SU-DHL-6 (cell line): ENCODE measurements at regions not wholly inside any gene's neighbourhood (a gene's known extent, or its start where the extent isn't known, plus 50 kb on each side); places are given as distances from the start of the nearest gene placed in this dataset.

Source experiments
- H2AFZ ChIP-seq: fragments of 200-600 bp; sonication (generic); 2 replicates; pipeline ENCODE4 v1.6.1; 2014; ENCODE audit warnings: low read depth, mild to moderate bottlenecking, moderate library complexity, mixed read lengths, antibody characterized with exemption, low read length; ENCODE audit not compliant: severe bottlenecking
- H3F3A ChIP-seq: fragments of 200-600 bp; shearing (Covaris generic); 2 replicates; pipeline ENCODE4 v1.6.0; 2016; ENCODE audit warnings: antibody characterized with exemption, mild to moderate bottlenecking; ENCODE audit not compliant: insufficient read depth
- H3K27ac ChIP-seq: fragments of 200-600 bp; sonication (generic); 2 replicates; pipeline ENCODE4 v1.5.1; 2016; ENCODE audit warnings: low read depth, mild to moderate bottlenecking, low read length, moderate library complexity, mixed read lengths
- H3K27me3 ChIP-seq: fragments of 200-600 bp; sonication (generic), shearing (Covaris generic); 2 replicates; pipeline ENCODE4 v1.6.0; 2014; ENCODE audit warnings: mild to moderate bottlenecking, low read length
- H3K36me3 ChIP-seq: fragments of 200-600 bp; sonication (generic); 2 replicates; pipeline ENCODE4 v1.6.1; 2014; ENCODE audit warnings: mild to moderate bottlenecking, low read length, mixed read lengths
- H3K4me2 ChIP-seq: fragments of 300-600, 200-600 bp; shearing (Covaris generic), sonication (generic); 2 replicates; pipeline ENCODE4 v1.6.0; 2014; ENCODE audit warnings: low read length, low read depth, mild to moderate bottlenecking; ENCODE audit not compliant: poor library complexity, severe bottlenecking
- H3K4me3 ChIP-seq: fragments of 200-600 bp; sonication (generic); 2 replicates; pipeline ENCODE4 v1.5.1; 2014; ENCODE audit warnings: antibody characterized with exemption, low read length, mild to moderate bottlenecking, mixed read lengths; ENCODE audit not compliant: insufficient read depth, poor library complexity, severe bottlenecking
- H3K79me2 ChIP-seq: fragments of 200-600 bp; sonication (generic); 2 replicates; pipeline ENCODE4 v1.6.1; 2014; ENCODE audit warnings: mild to moderate bottlenecking, low read length, moderate library complexity; ENCODE audit not compliant: insufficient read depth
- H3K9ac ChIP-seq: fragments of 200-600 bp; sonication (generic); 2 replicates; pipeline ENCODE4 v1.7.0; 2014; ENCODE audit warnings: mild to moderate bottlenecking, low read length
- H3K9me2 ChIP-seq: fragments of 200-600 bp; sonication (generic); replicated peaks from 2 replicates; pipeline ENCODE4 v1.6.1; 2014; ENCODE audit warnings: low read length; ENCODE audit not compliant: insufficient read depth
- H3K9me3 ChIP-seq: fragments of 200-600 bp; sonication (generic); 2 replicates; pipeline ENCODE4 v1.6.1; 2014; ENCODE audit warnings: low read length, mixed read lengths; ENCODE audit not compliant: insufficient read depth
- H4K20me1 ChIP-seq: fragments of 200-600 bp; sonication (generic); 2 replicates; pipeline ENCODE4 v1.6.1; 2014; ENCODE audit warnings: low read depth, mild to moderate bottlenecking, antibody characterized with exemption, low read length, moderate library complexity, mixed read lengths
- CTCF ChIP-seq: fragments of 200-600 bp; sonication (generic); IDR thresholded peaks from one replicate; pipeline ENCODE4 v1.5.1; 2017; ENCODE audit warnings: antibody characterized with exemption, mild to moderate bottlenecking, low read length, moderate library complexity; ENCODE audit not compliant: insufficient read depth, poor library complexity, severe bottlenecking
- EZH2phosphoT487 ChIP-seq: fragments of 200-600 bp; sonication (generic), shearing (Covaris generic); conservative IDR thresholded peaks from 2 replicates; pipeline ENCODE4 v1.6.1; 2018; ENCODE audit warnings: mild to moderate bottlenecking, antibody characterized with exemption, low read length, moderate library complexity, mixed read lengths

- no peaks in the 10 kb centered on the region for H3K9me2 ChIP-seq
- no peaks in the 10 kb centered on the region for H3K36me3 ChIP-seq
- no peak overlapping the region for H3K4me2 ChIP-seq
- H3K4me3 ChIP-seq, result no peak overlapping the region
- H3K9ac ChIP-seq, result no peak overlapping the region
- H3K27ac ChIP-seq, result no peak overlapping the region
- TF ChIP-seq EZH2phosphoT487 (no peak), CTCF (no peak)
- H3K9me3 ChIP-seq, result no peaks in the 10 kb centered on the region
- H2AFZ ChIP-seq, result no peak overlapping the region
- H3K27me3 ChIP-seq, result no peaks in the 10 kb centered on the region
- no peaks in the 10 kb centered on the region for H3K79me2 ChIP-seq
- H4K20me1 ChIP-seq, result no peaks in the 10 kb centered on the region
- H3F3A ChIP-seq, result no peaks in the 10 kb centered on the region
Measured at GRCh38 chr4:151830168-151830567, 69.4 kb upstream of the GATB start.

GRCh38 chr4:151829309-151829708 lies 68.5 kb upstream of the GATB start:
- H3K4me3 ChIP-seq, result no peak overlapping the region
- H3K27ac ChIP-seq, result no peak overlapping the region
- no peaks in the 10 kb centered on the region for H3F3A ChIP-seq
- H3K9ac ChIP-seq, result no peak overlapping the region
- H3K36me3 ChIP-seq, result no peaks in the 10 kb centered on the region
- no peaks in the 10 kb centered on the region for H3K9me3 ChIP-seq
- no peaks in the 10 kb centered on the region for H4K20me1 ChIP-seq
- H3K4me2 ChIP-seq, result no peak overlapping the region
- no peaks in the 10 kb centered on the region for H3K9me2 ChIP-seq
- no peaks in the 10 kb centered on the region for H3K27me3 ChIP-seq
- no peak for TF ChIP-seq CTCF
- no peak for TF ChIP-seq EZH2phosphoT487
- no peaks in the 10 kb centered on the region for H3K79me2 ChIP-seq
- H2AFZ ChIP-seq, result no peak overlapping the region

GRCh38 chr4:151824656-151825055 lies 63.8 kb upstream of the GATB start:
- H3K9ac ChIP-seq, result no peak overlapping the region
- no peaks in the 10 kb centered on the region for H3K79me2 ChIP-seq
- H3K27me3 ChIP-seq, result 0 out of 2 replicates have a peak, but pooled peaks cover 4% of the 10 kb centered on the region
- no peak overlapping the region for H3K4me2 ChIP-seq
- no peaks in the 10 kb centered on the region for H3F3A ChIP-seq
- H2AFZ ChIP-seq, result no peak overlapping the region
- H3K9me3 ChIP-seq, result no peaks in the 10 kb centered on the region
- no peak overlapping the region for H3K27ac ChIP-seq
- H4K20me1 ChIP-seq, result no peaks in the 10 kb centered on the region
- no peaks in the 10 kb centered on the region for H3K36me3 ChIP-seq
- TF ChIP-seq EZH2phosphoT487 (no peak), CTCF (no peak)
- no peaks in the 10 kb centered on the region for H3K9me2 ChIP-seq
- H3K4me3 ChIP-seq, result no peak overlapping the region
